DND-41 (cell line): ENCODE measurements at regions not wholly inside any gene's neighbourhood (a gene's known extent, or its start where the extent isn't known, plus 50 kb on each side); places are given as distances from the start of the nearest gene placed in this dataset.

Experiments used
- ATAC-seq: fragments of 200-7000 bp; cut with Tn5 transposase; 3 replicates; pipeline ENCODE4 v1.9.1; 2021; ENCODE audit warnings: low read depth; ENCODE audit not compliant: insufficient read depth
- DNase-seq: peaks from one replicate; pipeline ENCODE4 v3.0.0-alpha.2; 2020
- H2AFZ ChIP-seq: 2 replicates; pipeline ENCODE4 v1.6.0; 2012; ENCODE audit warnings: low read depth, low read length
- H3K27ac ChIP-seq: 2 replicates; pipeline ENCODE4 v1.5.1; 2012; ENCODE audit warnings: low read length, inconsistent platforms
- H3K27me3 ChIP-seq: fragments of 200-600 bp; sonication (generic); 2 replicates; pipeline ENCODE4 v1.6.0; 2012; ENCODE audit warnings: low read length, mild to moderate bottlenecking, inconsistent platforms; ENCODE audit not compliant: insufficient read depth, poor library complexity
- H3K36me3 ChIP-seq: 2 replicates; pipeline ENCODE4 v1.5.1; 2012; ENCODE audit warnings: low read length, inconsistent platforms; ENCODE audit not compliant: insufficient read depth
- H3K4me1 ChIP-seq: 2 replicates; pipeline ENCODE4 v1.5.1; 2012; ENCODE audit warnings: mild to moderate bottlenecking, low read length; ENCODE audit not compliant: insufficient read depth
- H3K4me2 ChIP-seq: 2 replicates; pipeline ENCODE4 v1.6.0; 2012; ENCODE audit warnings: mild to moderate bottlenecking, moderate library complexity, low read length, inconsistent platforms; ENCODE audit not compliant: insufficient read depth
- H3K4me3 ChIP-seq, 2 experiments: fragments of 200-600 bp in 1 of 2; shearing (Covaris generic) in 1 of 2; 2 replicates each; pipeline ENCODE4 v1.5.1; 2012 to 2016; ENCODE audit warnings: inconsistent platforms in 2 of 2, low read length in 2 of 2, mild to moderate bottlenecking in 2 of 2, low read depth in 1 of 2, moderate library complexity in 1 of 2
- H3K79me2 ChIP-seq: 2 replicates; pipeline ENCODE4 v1.6.0; 2012; ENCODE audit warnings: low read length, inconsistent platforms; ENCODE audit not compliant: insufficient read depth
- H3K9ac ChIP-seq: 2 replicates; pipeline ENCODE4 v1.6.0; 2012; ENCODE audit warnings: low read depth, mild to moderate bottlenecking, inconsistent platforms, low read length, moderate library complexity
- H3K9me3 ChIP-seq: 2 replicates; pipeline ENCODE4 v1.5.1; 2012; ENCODE audit warnings: low read length, moderate library complexity, mild to moderate bottlenecking, inconsistent platforms; ENCODE audit not compliant: insufficient read depth, severe bottlenecking
- H4K20me1 ChIP-seq: 2 replicates; pipeline ENCODE4 v1.6.0; 2012; ENCODE audit warnings: low read length; ENCODE audit not compliant: insufficient read depth
- EZH2 ChIP-seq: IDR thresholded peaks from 3 replicates; pipeline ENCODE4 v1.6.1; 2012; ENCODE audit warnings: borderline replicate concordance, low read depth, mild to moderate bottlenecking, moderate library complexity, low read length, inconsistent platforms; ENCODE audit not compliant: severe bottlenecking
- TF ChIP-seq, protein P1 (sequence below): IDR thresholded peaks from 2 replicates; pipeline ENCODE4 v1.5.1; 2012; ENCODE audit warnings: borderline replicate concordance, low read length, moderate library complexity, mild to moderate bottlenecking; ENCODE audit not compliant: poor library complexity, severe bottlenecking; ENCODE audit errors: extremely low read depth

DNA sequence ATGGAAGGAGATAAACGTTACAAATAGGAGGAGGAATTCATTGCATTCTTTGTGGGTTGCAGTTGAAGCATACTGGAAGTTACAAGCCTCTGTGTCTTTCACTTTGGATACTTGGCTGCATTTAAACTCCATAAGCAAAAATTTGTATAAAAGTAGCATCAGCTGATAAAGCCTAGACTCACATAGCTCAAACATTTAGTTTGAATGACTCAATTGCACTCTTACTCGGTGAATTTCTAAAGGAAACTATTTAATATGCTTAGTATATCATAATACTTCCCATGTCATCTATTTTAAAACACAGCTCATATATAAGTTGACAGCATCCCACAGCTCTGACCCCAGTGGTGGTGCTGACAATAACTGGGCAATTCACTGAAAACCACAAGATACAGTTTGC, 596.6 kb upstream of the ZNF608 start:
- H3K9me3 ChIP-seq, result no peaks in the 10 kb centered on the region
- TF ChIP-seq, protein P1, sequence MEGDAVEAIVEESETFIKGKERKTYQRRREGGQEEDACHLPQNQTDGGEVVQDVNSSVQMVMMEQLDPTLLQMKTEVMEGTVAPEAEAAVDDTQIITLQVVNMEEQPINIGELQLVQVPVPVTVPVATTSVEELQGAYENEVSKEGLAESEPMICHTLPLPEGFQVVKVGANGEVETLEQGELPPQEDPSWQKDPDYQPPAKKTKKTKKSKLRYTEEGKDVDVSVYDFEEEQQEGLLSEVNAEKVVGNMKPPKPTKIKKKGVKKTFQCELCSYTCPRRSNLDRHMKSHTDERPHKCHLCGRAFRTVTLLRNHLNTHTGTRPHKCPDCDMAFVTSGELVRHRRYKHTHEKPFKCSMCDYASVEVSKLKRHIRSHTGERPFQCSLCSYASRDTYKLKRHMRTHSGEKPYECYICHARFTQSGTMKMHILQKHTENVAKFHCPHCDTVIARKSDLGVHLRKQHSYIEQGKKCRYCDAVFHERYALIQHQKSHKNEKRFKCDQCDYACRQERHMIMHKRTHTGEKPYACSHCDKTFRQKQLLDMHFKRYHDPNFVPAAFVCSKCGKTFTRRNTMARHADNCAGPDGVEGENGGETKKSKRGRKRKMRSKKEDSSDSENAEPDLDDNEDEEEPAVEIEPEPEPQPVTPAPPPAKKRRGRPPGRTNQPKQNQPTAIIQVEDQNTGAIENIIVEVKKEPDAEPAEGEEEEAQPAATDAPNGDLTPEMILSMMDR, result no peak
- no peak for TF ChIP-seq EZH2
- no peak for DNase-seq
- no peaks in the 10 kb centered on the region for H4K20me1 ChIP-seq
- ATAC-seq, result no peak
- no peaks in the 10 kb centered on the region for H3K4me1 ChIP-seq
- H3K27ac ChIP-seq, result no peak overlapping the region
- H3K79me2 ChIP-seq, result no peaks in the 10 kb centered on the region
- H3K9ac ChIP-seq, result no peak overlapping the region
- no peaks in the 10 kb centered on the region for H3K27me3 ChIP-seq
- H3K4me3 ChIP-seq, result no peak overlapping the region
- no peak overlapping the region for H2AFZ ChIP-seq
- H3K4me2 ChIP-seq, result no peak overlapping the region
- no peaks in the 10 kb centered on the region for H3K36me3 ChIP-seq

DNA sequence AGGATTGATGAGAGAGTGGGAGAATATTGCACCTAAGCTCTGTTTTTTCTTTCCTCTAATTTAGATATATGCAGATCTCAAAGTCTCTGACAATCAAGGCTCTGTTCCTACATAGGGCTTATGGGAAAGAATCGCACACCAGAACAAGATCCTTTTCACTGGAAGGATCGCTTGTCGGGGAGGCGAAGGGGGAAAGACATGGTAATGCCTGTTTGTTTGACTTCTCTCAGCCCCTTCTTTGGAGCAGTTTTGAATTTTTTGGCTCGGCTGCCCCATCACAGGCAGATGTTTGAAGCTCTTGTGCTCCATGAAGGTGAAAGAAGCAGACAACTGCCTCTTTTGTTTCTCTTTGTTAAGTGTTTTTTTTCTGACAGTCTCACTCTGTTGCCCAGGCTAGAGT, 599.9 kb upstream of the ZNF608 start:
- Histone ChIP-seq H3K27me3 (no peaks in the 10 kb centered on the region), H3K9me3 (no peaks in the 10 kb centered on the region), H3K4me2 (no peak overlapping the region), H3K36me3 (no peaks in the 10 kb centered on the region), H4K20me1 (no peaks in the 10 kb centered on the region), H3K27ac (no peak overlapping the region), H3K9ac (no peak overlapping the region), H3K79me2 (no peaks in the 10 kb centered on the region), H3K4me1 (no peaks in the 10 kb centered on the region), H3K4me3 (no peak overlapping the region), H2AFZ (no peak overlapping the region)
- DNase-seq (no peak), ATAC-seq (no peak)
- TF ChIP-seq, protein P1, result no peak
- TF ChIP-seq EZH2, result no peak

DNA sequence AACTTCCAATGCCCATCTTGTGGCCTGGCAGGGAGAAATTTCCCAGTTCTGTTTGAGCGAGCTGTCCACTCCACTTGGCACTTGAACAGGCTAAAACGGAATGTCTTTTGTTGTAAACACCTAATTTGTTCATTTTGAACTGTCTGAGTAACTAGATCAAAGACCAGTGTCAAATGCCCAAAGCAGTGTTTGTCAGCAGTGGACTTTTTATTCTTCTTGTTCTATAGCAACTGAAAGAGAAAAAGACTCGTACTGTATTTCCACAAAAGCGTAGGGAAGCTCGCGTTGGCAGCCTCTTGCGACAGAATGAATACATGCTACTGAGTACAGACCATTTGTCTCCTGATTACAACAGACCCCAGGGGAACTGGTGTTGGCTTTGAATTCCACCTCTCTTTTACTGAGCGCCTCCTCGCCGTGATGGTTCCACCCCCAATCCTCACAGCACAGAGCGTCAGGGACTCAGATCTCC, 601.8 kb upstream of the ZNF608 start:
- H3K9me3 ChIP-seq, result no peaks in the 10 kb centered on the region
- no peaks in the 10 kb centered on the region for H3K4me1 ChIP-seq
- H3K27ac ChIP-seq, result no peak overlapping the region
- TF ChIP-seq EZH2, result no peak
- TF ChIP-seq, protein P1, result no peak
- no peak overlapping the region for H3K4me2 ChIP-seq
- no peak for DNase-seq
- no peaks in the 10 kb centered on the region for H3K36me3 ChIP-seq
- no peaks in the 10 kb centered on the region for H3K27me3 ChIP-seq
- no peak overlapping the region for H3K9ac ChIP-seq
- no peaks in the 10 kb centered on the region for H3K79me2 ChIP-seq
- no peaks in the 10 kb centered on the region for H4K20me1 ChIP-seq
- no peak for ATAC-seq
- no peak overlapping the region for H3K4me3 ChIP-seq
- H2AFZ ChIP-seq, result no peak overlapping the region
